HepG2 (cell line): ENCODE measurements at regions not wholly inside any gene's neighbourhood (a gene's known extent, or its start where the extent isn't known, plus 50 kb on each side); places are given as distances from the start of the nearest gene placed in this dataset.

Source experiments
- ATAC-seq: fragments of 200-7000 bp; cut with Tn5 transposase; 3 replicates; pipeline ENCODE4 v1.9.1; 2020; ENCODE audit warnings: mild to moderate bottlenecking, moderate library complexity
- BruUV-seq: library from RNA; stranded (reverse); fragments of 400-500 nt; replicated peaks from 2 replicates; lab custom pipeline; 2021; lab: Mats Ljungman, UMichigan
- CTCF ChIA-PET: fragments of 300-600 bp; formaldehyde crosslinking; extraction: SDS; loops from one replicate; lab custom pipeline; 2021; ENCODE audit warnings: low total read pairs, inconsistent platforms, low intra/inter-chr PET ratio; lab: Yijun Ruan, JAX
- POLR2A ChIA-PET: fragments of 350-600 bp; sonication (Branson Sonifier 250); formaldehyde crosslinking; loops from one replicate; lab custom pipeline; 2020; ENCODE audit warnings: antibody characterized with exemption, inconsistent platforms; lab: Yijun Ruan, JAX
- DNase-seq: peaks from one replicate; pipeline ENCODE4 v3.0.0-alpha.2; 2015; ENCODE audit warnings: low spot score
- FAIRE-seq: peaks from 3 replicates; lab custom pipeline; 2011; peaks lifted over from hg19 to GRCh38; lab: Jason Lieb, UNC
- H2AFZ ChIP-seq: one replicate; pipeline ENCODE4 v1.6.1; 2011; ENCODE audit warnings: low read length, inconsistent platforms
- H3K27ac ChIP-seq: fragments of 300-600 bp; 3 replicates; pipeline ENCODE4 v1.8.0; 2011; ENCODE audit warnings: mixed run types, mild to moderate bottlenecking, mixed read lengths, low read length, inconsistent platforms; ENCODE audit not compliant: insufficient read depth; ENCODE audit errors: extremely low read length
- H3K27me3 ChIP-seq, 2 experiments: fragments of 200-600 bp in 1 of 2; 2 replicates in 1 of 2; 3 replicates in 1 of 2; pipeline versions ENCODE4 v1.6.0 to v1.8.0; 2011; ENCODE audit warnings: low read length in 2 of 2, mild to moderate bottlenecking in 2 of 2, moderate library complexity in 2 of 2, inconsistent platforms in 1 of 2; ENCODE audit not compliant: insufficient read depth in 2 of 2, control insufficient read depth in 1 of 2
- H3K36me3 ChIP-seq, 2 experiments: fragments of 200-600 bp in 1 of 2; replicated peaks in 1 of 2; 2 replicates in 1 of 2; 3 replicates in 1 of 2; pipeline versions ENCODE4 v1.5.1 to v1.8.0; 2011; ENCODE audit warnings: low read length in 2 of 2, inconsistent platforms in 1 of 2; ENCODE audit not compliant: insufficient read depth in 2 of 2, control insufficient read depth in 1 of 2
- H3K4me1 ChIP-seq: 2 replicates; pipeline ENCODE4 v1.5.1; 2012; ENCODE audit warnings: low read length, inconsistent platforms; ENCODE audit not compliant: insufficient read depth
- H3K4me2 ChIP-seq: 2 replicates; pipeline ENCODE4 v1.6.0; 2011; ENCODE audit warnings: low read depth, low read length, inconsistent platforms
- H3K4me3 ChIP-seq, 3 experiments: fragments of 200-600 bp in 1 of 3; sonication (generic), shearing (Covaris generic) in 1 of 3; replicated peaks in 1 of 3; 2 replicates each; pipeline ENCODE4 v1.5.1; 2011 to 2016; ENCODE audit warnings: low read length in 3 of 3, inconsistent platforms in 2 of 3, low read depth in 2 of 3, mild to moderate bottlenecking in 2 of 3, control low read depth in 1 of 3, mixed read lengths in 1 of 3; ENCODE audit not compliant: insufficient read depth in 1 of 3
- H3K79me2 ChIP-seq: one replicate; pipeline ENCODE4 v1.6.1; 2011; ENCODE audit warnings: low read length, inconsistent platforms; ENCODE audit not compliant: insufficient read depth
- H3K9ac ChIP-seq: 2 replicates; pipeline ENCODE4 v1.6.0; 2011; ENCODE audit warnings: mild to moderate bottlenecking, low read depth, low read length, inconsistent platforms; ENCODE audit not compliant: insufficient read depth
- H3K9me3 ChIP-seq: 2 replicates; pipeline ENCODE4 v1.5.1; 2012; ENCODE audit warnings: mild to moderate bottlenecking, low read length
- H4K20me1 ChIP-seq: 2 replicates; pipeline ENCODE4 v1.6.0; 2011; ENCODE audit warnings: inconsistent platforms, mild to moderate bottlenecking, low read length, moderate library complexity; ENCODE audit not compliant: insufficient read depth
- FOXP1 ChIP-seq, 2 experiments: fragments of 450-650 bp in 1 of 2; IDR thresholded peaks; 2 replicates each; pipeline ENCODE4 v1.6.1; 2017 to 2018; ENCODE audit warnings: antibody characterized with exemption in 1 of 2
- NR2F6 ChIP-seq, 2 experiments: IDR thresholded peaks; 2 replicates each; pipeline ENCODE4 v1.6.1; 2016; ENCODE audit warnings: antibody characterized with exemption in 1 of 2, mild to moderate bottlenecking in 1 of 2
- PAF1 ChIP-seq: IDR thresholded peaks from 2 replicates; pipeline ENCODE4 v1.6.1; 2016; ENCODE audit warnings: missing genetic modification reagents, missing compliant biosample characterization
- RBM22 ChIP-seq: fragments of 200-400 bp; formaldehyde crosslinking; optimal IDR thresholded peaks from 2 replicates; pipeline ENCODE3; 2017; ENCODE audit warnings: mild to moderate bottlenecking, low read length, moderate library complexity
- RFXAP ChIP-seq: sonication (generic); formaldehyde crosslinking; IDR thresholded peaks from 2 replicates; pipeline ENCODE4 v1.4.0; 2020; ENCODE audit warnings: missing genetic modification reagents, borderline replicate concordance
- TCF7 ChIP-seq: sonication (generic); IDR thresholded peaks from 2 replicates; pipeline ENCODE4 v1.6.1; 2016; ENCODE audit warnings: antibody characterized with exemption, low read depth
- TRAFD1 ChIP-seq: sonication (generic); formaldehyde crosslinking; IDR thresholded peaks from 2 replicates; pipeline ENCODE4 v1.5.1; 2020; ENCODE audit warnings: missing genetic modification reagents, mild to moderate bottlenecking, borderline replicate concordance
- ZNF331 ChIP-seq: sonication (generic); formaldehyde crosslinking; IDR thresholded peaks from 2 replicates; pipeline ENCODE4 v1.4.0; 2020; ENCODE audit warnings: missing genetic modification reagents
- ZNF616 ChIP-seq: sonication (generic); formaldehyde crosslinking; IDR thresholded peaks from 2 replicates; pipeline ENCODE4 v1.5.0; 2020; ENCODE audit warnings: low read depth, mild to moderate bottlenecking, missing genetic modification reagents
- ZNF7 ChIP-seq: IDR thresholded peaks from 2 replicates; pipeline ENCODE4 v1.6.1; 2016; ENCODE audit warnings: missing biosample characterization, missing genetic modification reagents
- ZNF768 ChIP-seq: sonication (generic); formaldehyde crosslinking; IDR thresholded peaks from 2 replicates; pipeline ENCODE4 v1.4.0; 2020; ENCODE audit warnings: missing genetic modification reagents
- WGBS: methylation state at CpG from one replicate; pipeline ENCODE4 v1.1.6; 2017; ENCODE audit warnings: low lambda C conversion rate; 5-methylcytosine and 5-hydroxymethylcytosine counted together
- in situ Hi-C: cut with HindIII; loops from 2 replicates; pipeline ENCODE4 v1.10.0; 2017; ENCODE audit warnings: low pct_unique_long_range_greater_than_20kb; ENCODE audit not compliant: extremely low pct_ligation_motif_present
- intact Hi-C: fragments of 100-400 bp; cut with micrococcal nuclease; formaldehyde crosslinking; loops from one replicate; pipeline ENCODE4 v1.10.0; 2022; ENCODE audit not compliant: unreplicated experiment

- FAIRE-seq = no peak
- no peaks in the 10 kb centered on the region for H3K9me3 ChIP-seq
- 0% methylated on average over 3 of the region's 3 CpGs for WGBS
Measured at GRCh38 chrX:26664919-26665318, 448.9 kb downstream of the MAGEB5 start.

GRCh38 chrX:26653050-26653449, 437.1 kb downstream of the MAGEB5 start:
- WGBS = 0% methylated on average over 2 of the region's 2 CpGs
- Histone ChIP-seq H3K36me3 (no peaks in the 10 kb centered on the region), H3K4me1 (no peaks in the 10 kb centered on the region), H3K27me3 (no peaks in the 10 kb centered on the region), H3K9me3 (peaks cover 7% of the 10 kb centered on the region), H3K4me2 (no peak overlapping the region), H3K4me3 (no peak overlapping the region), H2AFZ (no peak overlapping the region), H3K27ac (no peak overlapping the region), H3K9ac (no peak overlapping the region), H3K79me2 (no peaks in the 10 kb centered on the region), H4K20me1 (no peaks in the 10 kb centered on the region)
- intact Hi-C loops = loop anchor here (1.0 to 2.0 kb wide), 2 partner anchors 265 to 684 kb away; no protein-coding TSS in a partner anchor
- POLR2A ChIA-PET = no interaction called here
- CTCF ChIA-PET = interaction anchor here (1.3 kb wide), 1 partner anchor 534 kb away, joined by 6 read pairs; no protein-coding TSS in a partner anchor
- ATAC-seq (no peak), DNase-seq (no peak), FAIRE-seq (no peak)
- TF ChIP-seq ZNF616 (peak; percentile 99), PAF1 (no peak)
- BruUV-seq = no TSS peak
- in situ Hi-C loops = loop anchor here (25.0 kb wide), 1 partner anchor 534 kb away; no protein-coding TSS in a partner anchor

More at GRCh38 chrX:26664919-26665318, 448.9 kb downstream of the MAGEB5 start:
- Histone ChIP-seq H3K36me3 (no peaks in the 10 kb centered on the region), H3K4me1 (no peaks in the 10 kb centered on the region), H3K4me2 (no peak overlapping the region), H2AFZ (no peak overlapping the region), H3K27me3 (no peaks in the 10 kb centered on the region), H3K4me3 (no peak overlapping the region), H4K20me1 (no peaks in the 10 kb centered on the region), H3K9ac (no peak overlapping the region), H3K27ac (no peak overlapping the region), H3K79me2 (no peaks in the 10 kb centered on the region)
- ChIA-PET CTCF (no interaction called here), POLR2A (no interaction called here)
- intact Hi-C loops (no loop called here), in situ Hi-C loops (loop anchor here (25.0 kb wide), 1 partner anchor 522 kb away; no protein-coding TSS in a partner anchor)
- no peak for TF ChIP-seq ZNF768 (CRISPR knock-in tag)
- TF ChIP-seq TRAFD1 (CRISPR knock-in tag) = no peak
- no peak for TF ChIP-seq RBM22
- no peak for TF ChIP-seq FOXP1 (IDR thresholded peaks at IDR 0.05)
- no peak for TF ChIP-seq FOXP1 (CRISPR knock-in tag; IDR thresholded peaks at IDR 0.05)
- TF ChIP-seq ZNF331 (CRISPR knock-in tag) = no peak
- TF ChIP-seq TCF7 = no peak
- no peak for TF ChIP-seq ZNF7
- TF ChIP-seq NR2F6 (IDR thresholded peaks at IDR 0.05) = no peak
- TF ChIP-seq NR2F6 (CRISPR knock-in tag; IDR thresholded peaks at IDR 0.05) = no peak
- no peak for TF ChIP-seq RFXAP (CRISPR knock-in tag)
- BruUV-seq = no TSS peak
- no peak for DNase-seq
- no peak for ATAC-seq
